Aorta (tissue), 5 donors: ENCODE measurements at regions not wholly inside any gene's neighbourhood (a gene's known extent, or its start where the extent isn't known, plus 50 kb on each side); places are given as distances from the start of the nearest gene placed in this dataset.
A peak's percentile ranks its signal among the peaks of the same experiment; 100 is the strongest.
"Not testable (repeated sequence)": the region's sequence is repeated elsewhere in the genome, so short reads cannot be mapped to it uniquely, and the experiment has no call there.

Experiments used
- ATAC-seq: fragments of 200-7000 bp; cut with Tn5 transposase; one replicate; pipeline ENCODE4 v1.9.1; 2022; ENCODE audit warnings: moderate library complexity; ENCODE audit not compliant: low FRiP score
- DNase-seq, 2 donors: peaks; one replicate each; pipeline ENCODE4 v3.0.0-alpha.2; 2020
- H3K27ac ChIP-seq, 2 donors: one replicate each; pipeline ENCODE4 v1.5.1; 2013; ENCODE audit warnings: low read length in 2 of 2, mild to moderate bottlenecking in 2 of 2, moderate library complexity in 2 of 2, control low read depth in 1 of 2, inconsistent platforms in 1 of 2, low read depth in 1 of 2
- H3K27me3 ChIP-seq, 2 donors: one replicate each; pipeline ENCODE4 v1.6.1; 2013; ENCODE audit warnings: control low read depth in 1 of 2, low read length in 1 of 2, mild to moderate bottlenecking in 1 of 2, moderate library complexity in 1 of 2; ENCODE audit not compliant: insufficient read depth in 2 of 2, control insufficient read depth in 1 of 2
- H3K36me3 ChIP-seq, 2 donors: one replicate each; pipeline ENCODE4 v1.6.1; 2013; ENCODE audit warnings: control low read depth in 1 of 2, low read length in 1 of 2, mild to moderate bottlenecking in 1 of 2; ENCODE audit not compliant: insufficient read depth in 2 of 2, control insufficient read depth in 1 of 2
- H3K4me1 ChIP-seq, 2 donors: one replicate each; pipeline ENCODE4 v1.6.1; 2013; ENCODE audit warnings: low read length in 2 of 2, control low read depth in 1 of 2, mild to moderate bottlenecking in 1 of 2, moderate library complexity in 1 of 2; ENCODE audit not compliant: insufficient read depth in 2 of 2, control insufficient read depth in 1 of 2
- H3K4me3 ChIP-seq, 2 donors: one replicate each; pipeline ENCODE4 v1.5.1; 2013; ENCODE audit warnings: low read length in 2 of 2, control low read depth in 1 of 2, mild to moderate bottlenecking in 1 of 2
- H3K9me3 ChIP-seq: one replicate; pipeline ENCODE4 v1.6.1; 2013; ENCODE audit warnings: mild to moderate bottlenecking, low read length; ENCODE audit not compliant: control insufficient read depth
- WGBS, 2 donors: extraction: QIAGEN DNeasy Blood & Tissue Kit; methylation state at CpG; one replicate each; pipeline ENCODE4 v1.1.7; 2013; 5-methylcytosine and 5-hydroxymethylcytosine counted together
- intact Hi-C, 2 donors: fragments of 100-400 bp; cut with DNase I; formaldehyde crosslinking; loops; one replicate each; pipeline versions ENCODE4 v1.14.2 to v1.15.0; 2022
- donor health status: healthy with polysubstance abuse.
- donor health status: Bipolar disorder and iron deficiency.
- donor health status: DM: no; HTN: no; CAD: no.
- donor health status: DM: no; HTN: no; CAD: no.
- donor health status: DM: yes; HTN: yes; CAD: no.

DNA sequence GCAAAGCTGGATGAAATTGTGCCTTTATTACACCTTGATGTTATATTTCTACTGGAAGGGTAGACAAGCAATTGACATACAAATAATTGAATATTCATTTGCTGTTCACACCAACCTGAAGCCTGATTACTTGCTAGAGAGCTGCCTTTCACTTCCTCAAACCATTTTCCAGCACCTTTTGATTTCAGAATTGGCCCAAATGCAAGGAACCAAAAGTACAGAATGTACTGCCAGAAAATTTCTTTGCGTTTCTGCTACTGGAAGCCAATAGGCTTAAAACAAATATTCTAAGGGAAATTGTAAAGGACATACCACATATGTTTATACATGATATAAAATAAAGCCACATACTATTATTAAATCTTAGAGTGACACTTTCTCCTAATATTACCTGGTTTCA lies 94.5 kb downstream of the RFPL4B start:
- Histone ChIP-seq H3K27me3 (no peaks in the 10 kb centered on the region), H3K4me1 (no peaks in the 10 kb centered on the region), H3K36me3 (no peaks in the 10 kb centered on the region), H3K27ac (no peak overlapping the region), H3K9me3 (no peaks in the 10 kb centered on the region), H3K4me3 (no peak overlapping the region)
- 23 to 29% methylated on average over 1 of the region's 1 CpG for WGBS, 2 donors
- DNase-seq (no peak), ATAC-seq (no peak)
- intact Hi-C loops = no loop called here

DNA sequence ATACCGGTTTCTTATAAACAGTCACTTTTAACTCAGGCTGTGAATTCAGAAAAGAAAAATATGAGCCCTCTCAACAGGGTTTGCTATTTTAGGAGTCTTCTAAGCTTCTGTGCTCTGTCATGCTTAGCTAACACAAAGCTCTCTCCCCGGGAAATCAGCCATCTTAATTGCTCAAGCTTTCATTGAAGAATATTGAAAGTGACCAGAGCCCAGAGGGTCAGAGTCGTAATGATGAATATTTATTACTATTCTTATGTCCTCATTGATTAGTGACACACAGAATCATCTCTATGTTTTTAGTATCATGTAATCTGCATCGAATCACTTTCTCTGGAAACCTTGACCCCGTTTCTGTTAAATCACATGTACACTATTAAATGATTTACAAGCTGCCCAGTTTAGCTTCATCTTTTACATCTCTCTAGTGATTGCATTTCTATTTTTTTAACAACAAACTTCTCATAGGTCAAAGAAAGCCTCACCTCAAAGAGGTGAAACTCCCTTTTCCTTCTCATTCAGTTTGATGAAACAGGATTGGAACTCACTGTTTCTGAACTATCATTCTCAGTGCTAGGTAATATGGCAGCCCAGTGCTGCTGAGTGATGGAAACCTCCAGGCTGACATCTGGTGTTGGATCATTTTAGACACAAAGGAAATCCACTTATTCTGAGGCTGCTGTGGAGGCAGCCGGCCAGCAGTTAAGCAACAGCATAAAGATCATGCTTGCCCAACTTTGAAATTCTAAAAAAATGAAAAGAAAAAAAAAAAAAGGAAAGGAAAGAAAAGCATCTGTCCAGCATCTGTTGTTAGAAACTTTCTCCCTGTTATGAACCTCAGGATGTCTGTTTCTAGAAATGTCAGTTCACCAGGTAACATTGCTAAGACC lies 96.3 kb downstream of the RFPL4B start:
- H3K9me3 ChIP-seq = no peaks in the 10 kb centered on the region
- H3K27me3 ChIP-seq = no peaks in the 10 kb centered on the region
- peak in 1 of 2 donors; percentile 47 for DNase-seq
- intact Hi-C loops = no loop called here
- H3K36me3 ChIP-seq = no peaks in the 10 kb centered on the region
- peak; percentile 70 for ATAC-seq
- H3K4me1 ChIP-seq = no peaks in the 10 kb centered on the region
- WGBS, 2 donors = 71 to 75% methylated on average over 6 of the region's 6 CpGs
- H3K4me3 ChIP-seq = no peak overlapping the region
- H3K27ac ChIP-seq = no peak overlapping the region

DNA sequence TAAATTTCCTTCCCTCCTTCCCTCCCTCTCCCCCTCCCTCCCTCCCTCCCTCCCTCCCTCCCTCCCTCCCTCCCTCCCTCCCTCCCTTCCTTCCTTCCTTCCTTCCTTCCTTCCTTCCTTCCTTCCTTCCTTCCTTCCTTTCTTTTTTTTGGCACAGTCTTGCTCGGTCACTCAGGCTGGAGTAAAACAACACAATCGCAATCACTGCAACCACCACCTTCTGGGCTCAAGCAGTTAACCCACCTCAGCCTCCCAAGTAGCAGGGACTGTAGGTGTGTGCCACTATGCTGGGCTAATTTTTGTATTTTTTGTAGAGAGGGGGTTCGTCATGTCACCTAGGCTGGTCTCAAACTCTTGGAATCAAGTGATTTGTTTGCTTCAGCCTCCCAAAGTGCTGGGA lies 101.7 kb downstream of the RFPL4B start:
- H3K4me1 ChIP-seq, H3K27me3 ChIP-seq, ATAC-seq, H3K4me3 ChIP-seq, H3K27ac ChIP-seq, H3K9me3 ChIP-seq, intact Hi-C loops, H3K36me3 ChIP-seq, DNase-seq: not testable (repeated sequence)
- WGBS, 2 donors = 93 to 94% methylated on average over 3 of the region's 3 CpGs

DNA sequence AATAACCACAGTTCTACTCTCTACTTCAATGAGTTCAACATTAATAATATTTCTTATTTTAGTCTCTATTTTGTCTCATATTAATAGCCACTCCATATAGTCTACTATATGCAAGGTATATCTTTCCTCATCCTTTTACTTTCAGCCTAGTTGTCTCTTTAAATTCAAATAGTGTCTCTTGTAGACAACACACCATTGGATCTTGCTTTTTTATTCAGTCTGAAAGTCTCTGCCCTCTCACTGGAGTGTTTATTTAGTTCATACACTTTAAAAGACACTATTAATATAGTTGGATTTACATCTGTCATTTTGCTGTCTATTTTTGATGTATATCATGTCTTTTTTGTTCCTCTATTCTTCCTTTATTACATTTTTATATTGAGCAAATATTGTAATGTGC lies 103.5 kb downstream of the RFPL4B start:
- Histone ChIP-seq H3K36me3 (no peaks in the 10 kb centered on the region), H3K4me1 (no peaks in the 10 kb centered on the region), H3K27me3 (no peaks in the 10 kb centered on the region), H3K27ac (no peak overlapping the region), H3K9me3 (no peaks in the 10 kb centered on the region), H3K4me3 (no peak overlapping the region)
- ATAC-seq (no peak), DNase-seq (no peak)
- intact Hi-C loops = no loop called here

DNA sequence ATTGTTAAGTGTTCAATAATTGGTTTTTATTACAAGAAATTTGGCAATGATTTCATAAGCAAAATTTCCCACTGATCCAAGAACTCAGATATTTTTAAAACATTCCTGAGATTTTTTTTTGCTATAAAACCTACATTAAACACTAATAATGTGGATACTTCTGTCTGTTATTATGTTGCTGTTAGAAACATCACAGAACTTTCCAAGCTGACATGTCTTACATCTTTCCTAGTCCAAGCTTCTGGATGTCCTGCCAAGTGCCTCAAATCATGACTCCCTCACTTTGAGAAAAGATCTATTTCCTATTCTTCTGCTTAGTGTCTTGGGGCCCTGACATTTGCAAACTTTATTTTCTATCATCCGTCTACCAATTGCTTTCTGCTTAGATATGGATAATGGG lies 110.8 kb downstream of the RFPL4B start:
- intact Hi-C loops = no loop called here
- WGBS, 2 donors = 87 to 93% methylated on average over 1 of the region's 1 CpG
- H3K4me1 ChIP-seq = no peaks in the 10 kb centered on the region
- DNase-seq = no peak
- H3K27ac ChIP-seq = no peak overlapping the region
- no peaks in the 10 kb centered on the region for H3K36me3 ChIP-seq
- H3K4me3 ChIP-seq = no peak overlapping the region
- no peak for ATAC-seq
- no peaks in the 10 kb centered on the region for H3K9me3 ChIP-seq
- H3K27me3 ChIP-seq = no peaks in the 10 kb centered on the region

DNA sequence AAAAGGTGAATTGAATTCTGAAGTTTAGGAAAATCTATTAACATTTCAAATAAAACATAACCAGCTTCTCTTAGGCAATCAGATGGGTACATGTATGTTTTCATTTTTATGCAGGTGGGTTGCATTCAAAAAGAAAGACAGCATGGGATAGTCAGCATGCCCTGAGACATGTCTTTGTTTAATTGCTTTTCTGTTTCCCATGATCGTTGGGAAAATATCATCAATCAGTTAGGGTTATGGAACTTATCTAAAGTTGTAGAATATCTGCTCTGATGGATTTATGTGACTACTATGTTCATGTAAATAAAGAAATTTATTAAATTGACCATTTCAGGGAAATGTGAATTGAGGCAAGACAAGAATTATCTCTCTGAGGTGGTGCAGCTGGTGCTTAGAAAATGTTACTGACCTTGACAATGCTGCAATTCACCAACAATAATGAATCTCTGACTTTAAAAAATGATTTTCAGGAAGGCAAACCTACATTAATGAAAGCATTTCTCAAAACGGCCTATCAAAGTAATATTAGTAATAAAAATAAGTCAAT lies 112.7 kb downstream of the RFPL4B start:
- DNase-seq (no peak), ATAC-seq (no peak)
- no peaks in the 10 kb centered on the region for H3K9me3 ChIP-seq
- WGBS, 2 donors = 35 to 39% methylated on average over 2 of the region's 2 CpGs
- no peak overlapping the region for H3K4me3 ChIP-seq
- H3K36me3 ChIP-seq = no peaks in the 10 kb centered on the region
- H3K27me3 ChIP-seq = no peaks in the 10 kb centered on the region
- H3K4me1 ChIP-seq = no peaks in the 10 kb centered on the region
- intact Hi-C loops = no loop called here
- no peak overlapping the region for H3K27ac ChIP-seq

DNA sequence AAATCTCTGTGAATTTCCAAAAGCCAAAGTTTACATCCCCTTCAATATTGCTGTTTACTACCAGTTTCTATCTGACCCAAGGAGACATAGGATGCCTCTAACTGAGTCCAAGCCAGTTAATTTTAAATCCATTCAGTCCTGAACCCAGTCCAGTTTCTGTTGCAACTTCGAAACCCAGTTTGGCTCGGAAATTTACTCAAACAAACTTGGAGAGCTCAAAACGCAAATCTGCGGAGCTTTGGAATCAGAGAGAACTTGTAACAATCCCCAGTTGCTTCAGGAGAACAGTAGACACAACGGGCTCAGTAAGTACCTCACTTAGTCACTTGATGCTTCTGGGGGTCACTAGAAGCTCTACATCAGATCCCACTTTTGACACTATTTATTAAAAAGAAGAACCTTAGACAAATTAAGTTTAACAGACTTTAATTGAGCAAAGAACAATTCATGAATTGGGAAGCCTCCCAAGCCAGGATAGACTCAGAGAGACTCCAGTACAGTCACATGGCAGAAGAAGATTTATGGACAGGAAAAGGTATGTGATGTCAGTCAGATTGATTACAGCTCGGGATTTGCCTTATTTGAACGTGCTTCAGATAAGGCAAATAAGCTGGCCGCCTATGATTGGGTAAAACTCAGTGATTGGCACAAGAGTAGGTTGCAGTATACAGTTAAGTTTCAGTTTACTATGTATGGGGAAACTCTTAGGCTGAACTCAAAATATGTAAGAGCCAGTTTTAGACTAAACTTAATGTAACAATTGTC lies 118.0 kb downstream of the RFPL4B start:
- no peaks in the 10 kb centered on the region for H3K9me3 ChIP-seq
- no peaks in the 10 kb centered on the region for H3K36me3 ChIP-seq
- ATAC-seq (no peak), DNase-seq (no peak)
- intact Hi-C loops = no loop called here
- H3K4me3 ChIP-seq = no peak overlapping the region
- 62 to 63% methylated on average over 8 of the region's 8 CpGs for WGBS, 2 donors
- H3K27ac ChIP-seq = no peak overlapping the region
- H3K4me1 ChIP-seq = peaks cover 0 to 1% of the 10 kb centered on the region in 2 donors
- H3K27me3 ChIP-seq = no peaks in the 10 kb centered on the region

DNA sequence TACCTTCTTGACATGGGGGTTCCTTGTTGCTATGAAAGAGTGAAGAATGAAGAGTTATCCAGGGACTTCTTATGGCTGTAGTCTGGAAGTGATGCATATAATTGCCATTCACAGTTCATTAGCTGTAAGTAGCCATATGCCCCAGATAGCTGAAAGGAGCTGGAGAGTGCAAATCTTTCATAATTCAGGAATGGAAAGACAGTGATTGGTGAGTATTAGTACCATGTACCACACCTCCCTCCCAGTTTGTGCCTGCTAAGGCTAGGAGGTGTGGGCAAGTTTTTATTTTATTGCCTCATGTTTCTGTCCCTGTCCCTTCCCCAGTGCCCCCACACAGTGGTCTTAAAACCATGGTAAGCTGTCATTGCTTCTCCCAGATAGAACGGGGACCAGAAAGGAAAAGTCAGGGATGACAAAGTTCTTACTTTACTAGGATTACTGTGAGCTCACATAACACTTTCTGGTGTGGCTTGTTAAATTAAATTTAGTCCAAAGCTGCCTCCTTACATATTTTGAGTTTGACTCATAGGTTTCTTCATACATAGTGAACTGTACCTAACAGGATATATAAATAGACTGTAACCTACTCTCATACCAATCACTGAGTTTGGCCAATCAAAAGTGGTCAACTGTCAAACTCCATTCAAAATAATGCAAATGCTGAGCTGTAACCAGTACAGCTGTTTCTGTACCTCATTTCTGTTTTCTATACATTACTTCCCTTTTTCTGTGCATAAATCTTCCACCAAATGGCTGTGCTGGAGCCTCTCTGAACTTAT lies 119.4 kb downstream of the RFPL4B start:
- no peak for ATAC-seq

More for the DNA sequence above, 119.4 kb downstream of the RFPL4B start:
- no peak overlapping the region for H3K4me3 ChIP-seq
- DNase-seq = no peak
- intact Hi-C loops = no loop called here
- no peaks in the 10 kb centered on the region for H3K9me3 ChIP-seq
- H3K36me3 ChIP-seq = no peaks in the 10 kb centered on the region
- 21 to 23% methylated on average over 1 of the region's 1 CpG for WGBS, 2 donors
- H3K4me1 ChIP-seq = peaks cover 0 to 1% of the 10 kb centered on the region in 2 donors
- H3K27ac ChIP-seq = no peak overlapping the region
- H3K27me3 ChIP-seq = no peaks in the 10 kb centered on the region
